ENCODE measurements at regions not wholly inside any gene's neighbourhood (a gene's known extent, or its start where the extent isn't known, plus 50 kb on each side); places are given as distances from the start of the nearest gene placed in this dataset.

GRCh38 chr3:64311424-64312061 is 86.3 kb upstream of the PRICKLE2 start:
- DNase-seq = no peak

GRCh38 chr3:64308931-64309330 is 83.7 kb upstream of the PRICKLE2 start:
- DNase-seq = no peak

- DNase-seq = no peak
Measured at GRCh38 chr3:64306745-64307144, 81.5 kb upstream of the PRICKLE2 start.

GRCh38 chr3:64305731-64306130 is 80.5 kb upstream of the PRICKLE2 start:
- DNase-seq = no peak

GRCh38 chr3:64304828-64305410 is 79.7 kb upstream of the PRICKLE2 start:
- DNase-seq = no peak

- no peak for DNase-seq
Measured at GRCh38 chr3:64303881-64304280, 78.6 kb upstream of the PRICKLE2 start.

GRCh38 chr3:64303401-64303800 is 78.1 kb upstream of the PRICKLE2 start:
- no peak for DNase-seq

- DNase-seq = no peak
Measured at GRCh38 chr3:64301476-64301875, 76.2 kb upstream of the PRICKLE2 start.

- DNase-seq = no peak
Measured at GRCh38 chr3:64300790-64301423, 75.6 kb upstream of the PRICKLE2 start.

- no peak for DNase-seq
Measured at GRCh38 chr3:64299206-64299605, 73.9 kb upstream of the PRICKLE2 start.

- no peak for DNase-seq
Measured at GRCh38 chr3:64297563-64297962, 72.3 kb upstream of the PRICKLE2 start.

GRCh38 chr3:64295594-64295993 is 70.3 kb upstream of the PRICKLE2 start:
- no peak for DNase-seq

GRCh38 chr3:64294771-64295170 is 69.5 kb upstream of the PRICKLE2 start:
- no peak for DNase-seq

GRCh38 chr3:64293121-64293520 is 67.9 kb upstream of the PRICKLE2 start:
- no peak for DNase-seq

- no peak for DNase-seq
Measured at GRCh38 chr3:64291956-64292355, 66.7 kb upstream of the PRICKLE2 start.

- no peak for DNase-seq
Measured at GRCh38 chr3:64291345-64291744, 66.1 kb upstream of the PRICKLE2 start.

GRCh38 chr3:64290864-64291263 is 65.6 kb upstream of the PRICKLE2 start:
- DNase-seq = no peak

GRCh38 chr3:64290161-64290560 is 64.9 kb upstream of the PRICKLE2 start:
- no peak for DNase-seq

GRCh38 chr3:64289622-64290021 is 64.4 kb upstream of the PRICKLE2 start:
- no peak for DNase-seq

- DNase-seq = no peak
Measured at GRCh38 chr3:64278625-64279024, 53.4 kb upstream of the PRICKLE2 start.

- no peak for DNase-seq
Measured at GRCh38 chr3:64276131-64276530, 50.9 kb upstream of the PRICKLE2 start.
